Testis (tissue), 2 donors: ENCODE measurements at regions not wholly inside any gene's neighbourhood (a gene's known extent, or its start where the extent isn't known, plus 50 kb on each side); places are given as distances from the start of the nearest gene placed in this dataset.

Experiments used
- CTCF ChIP-seq, 3 experiments: fragments of 450-650 bp in 2 of 3; fragments of 200-600 bp in 1 of 3; sonication (generic) in 1 of 3; IDR thresholded peaks; one replicate each; pipeline ENCODE4 v1.5.1; 2016 to 2019; ENCODE audit warnings: antibody characterized with exemption in 3 of 3, mild to moderate bottlenecking in 2 of 3, moderate library complexity in 1 of 3
- POLR2A ChIP-seq: fragments of 450-650 bp; IDR thresholded peaks from one replicate; pipeline ENCODE4 v1.6.1; 2017; ENCODE audit warnings: antibody characterized with exemption, mild to moderate bottlenecking, moderate library complexity

- TF ChIP-seq CTCF (IDR thresholded peaks at IDR 0.05), result no peak
- TF ChIP-seq POLR2A, result no peak
These were observed 52.3 kb upstream of the IRX2 start for GRCh38 chr5:2803751-2804150.
